Chondrocyte (in vitro differentiated cells): ENCODE measurements at regions not wholly inside any gene's neighbourhood (a gene's known extent, or its start where the extent isn't known, plus 50 kb on each side); places are given as distances from the start of the nearest gene placed in this dataset.

Experiments used
- DNase-seq: peaks from one replicate; pipeline ENCODE4 v3.0.0; 2021; ENCODE audit warnings: mixed read lengths, low spot score
- H3K27ac Mint-ChIP-seq: one replicate; pipeline ENCODE4 v1.8.0; 2021; ENCODE audit warnings: mild to moderate bottlenecking, moderate library complexity, mixed read lengths; ENCODE audit not compliant: unreplicated experiment
- H3K27me3 Mint-ChIP-seq: 2 replicates; pipeline ENCODE4 v1.8.0; 2021; ENCODE audit warnings: low read depth, mixed read lengths
- H3K36me3 Mint-ChIP-seq: 2 replicates; pipeline ENCODE4 v1.8.0; 2021; ENCODE audit warnings: low read depth, mixed read lengths
- H3K4me1 Mint-ChIP-seq: 2 replicates; pipeline ENCODE4 v1.8.0; 2021; ENCODE audit warnings: low read depth, mild to moderate bottlenecking, mixed read lengths
- H3K4me3 Mint-ChIP-seq: one replicate; pipeline ENCODE4 v1.8.0; 2021; ENCODE audit warnings: mild to moderate bottlenecking, moderate library complexity, mixed read lengths; ENCODE audit not compliant: unreplicated experiment
- H3K9me3 Mint-ChIP-seq: 2 replicates; pipeline ENCODE4 v1.8.0; 2021; ENCODE audit warnings: low read depth, mixed read lengths
- TF ChIP-seq, protein P1 (sequence below): fragments of 200-600 bp; sonication (generic); IDR thresholded peaks from 2 replicates; pipeline ENCODE4 v1.5.0; 2021; ENCODE audit warnings: antibody characterized with exemption, mild to moderate bottlenecking, moderate library complexity

DNA sequence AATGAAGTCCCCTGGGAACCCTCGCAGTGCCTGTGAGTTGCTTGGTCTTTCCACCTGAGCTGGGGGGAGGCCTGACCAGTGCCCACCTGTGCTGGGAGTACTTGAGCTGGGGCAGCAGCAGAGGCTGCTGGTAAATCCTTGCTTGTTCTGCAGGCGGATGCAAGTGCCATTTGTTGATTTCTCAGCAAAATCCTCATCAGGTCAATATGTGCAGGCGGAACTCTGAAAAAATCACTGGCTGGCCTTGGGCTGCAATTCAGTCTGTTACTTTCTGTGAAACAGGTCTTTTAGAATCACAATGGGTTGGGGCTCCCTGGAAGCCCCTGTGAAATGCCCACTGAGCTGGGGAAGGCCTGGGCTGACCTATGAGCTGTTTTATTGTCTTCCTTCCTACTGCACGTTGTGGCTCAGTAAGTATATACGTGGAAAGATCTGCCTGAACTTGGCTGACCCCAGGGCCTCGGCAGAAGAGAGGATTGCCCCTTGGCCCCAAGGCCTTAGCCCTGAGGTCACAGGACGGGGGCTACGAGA is 182.0 kb upstream of the RGMA start:
- Mint-ChIP-seq H3K27ac (no peak overlapping the region), H3K4me1 (no peaks in the 10 kb centered on the region), H3K4me3 (no peak overlapping the region), H3K27me3 (no peaks in the 10 kb centered on the region), H3K36me3 (peaks cover 16% of the 10 kb centered on the region), H3K9me3 (peaks cover 41% of the 10 kb centered on the region)
- TF ChIP-seq, protein P1, sequence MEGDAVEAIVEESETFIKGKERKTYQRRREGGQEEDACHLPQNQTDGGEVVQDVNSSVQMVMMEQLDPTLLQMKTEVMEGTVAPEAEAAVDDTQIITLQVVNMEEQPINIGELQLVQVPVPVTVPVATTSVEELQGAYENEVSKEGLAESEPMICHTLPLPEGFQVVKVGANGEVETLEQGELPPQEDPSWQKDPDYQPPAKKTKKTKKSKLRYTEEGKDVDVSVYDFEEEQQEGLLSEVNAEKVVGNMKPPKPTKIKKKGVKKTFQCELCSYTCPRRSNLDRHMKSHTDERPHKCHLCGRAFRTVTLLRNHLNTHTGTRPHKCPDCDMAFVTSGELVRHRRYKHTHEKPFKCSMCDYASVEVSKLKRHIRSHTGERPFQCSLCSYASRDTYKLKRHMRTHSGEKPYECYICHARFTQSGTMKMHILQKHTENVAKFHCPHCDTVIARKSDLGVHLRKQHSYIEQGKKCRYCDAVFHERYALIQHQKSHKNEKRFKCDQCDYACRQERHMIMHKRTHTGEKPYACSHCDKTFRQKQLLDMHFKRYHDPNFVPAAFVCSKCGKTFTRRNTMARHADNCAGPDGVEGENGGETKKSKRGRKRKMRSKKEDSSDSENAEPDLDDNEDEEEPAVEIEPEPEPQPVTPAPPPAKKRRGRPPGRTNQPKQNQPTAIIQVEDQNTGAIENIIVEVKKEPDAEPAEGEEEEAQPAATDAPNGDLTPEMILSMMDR = no peak
- no peak for DNase-seq

GRCh38 chr15:93268066-93268465 is 179.1 kb upstream of the RGMA start:
- peaks cover 16% of the 10 kb centered on the region for H3K36me3 Mint-ChIP-seq
- H3K4me3 Mint-ChIP-seq = no peak overlapping the region
- peaks cover 6% of the 10 kb centered on the region for H3K4me1 Mint-ChIP-seq
- peaks cover 48% of the 10 kb centered on the region for H3K9me3 Mint-ChIP-seq
- no peaks in the 10 kb centered on the region for H3K27me3 Mint-ChIP-seq
- TF ChIP-seq, protein P1 = no peak
- DNase-seq = no peak
- no peak overlapping the region for H3K27ac Mint-ChIP-seq

GRCh38 chr15:93266291-93266690 is 177.3 kb upstream of the RGMA start:
- DNase-seq = no peak
- peaks cover 8% of the 10 kb centered on the region for H3K36me3 Mint-ChIP-seq
- H3K4me1 Mint-ChIP-seq = peaks cover 6% of the 10 kb centered on the region
- TF ChIP-seq, protein P1 = no peak
- H3K9me3 Mint-ChIP-seq = peaks cover 38% of the 10 kb centered on the region
- H3K27me3 Mint-ChIP-seq = peaks cover 6% of the 10 kb centered on the region
- no peak overlapping the region for H3K4me3 Mint-ChIP-seq
- no peak overlapping the region for H3K27ac Mint-ChIP-seq

- no peak for DNase-seq
- H3K27me3 Mint-ChIP-seq = peaks cover 6% of the 10 kb centered on the region
- H3K4me3 Mint-ChIP-seq = no peak overlapping the region
- no peak overlapping the region for H3K27ac Mint-ChIP-seq
- TF ChIP-seq, protein P1 = no peak
- H3K9me3 Mint-ChIP-seq = peaks cover 28% of the 10 kb centered on the region
- H3K4me1 Mint-ChIP-seq = peaks cover 6% of the 10 kb centered on the region
- H3K36me3 Mint-ChIP-seq = peaks cover 4% of the 10 kb centered on the region
These were observed 176.1 kb upstream of the RGMA start for GRCh38 chr15:93265111-93265556.

DNA sequence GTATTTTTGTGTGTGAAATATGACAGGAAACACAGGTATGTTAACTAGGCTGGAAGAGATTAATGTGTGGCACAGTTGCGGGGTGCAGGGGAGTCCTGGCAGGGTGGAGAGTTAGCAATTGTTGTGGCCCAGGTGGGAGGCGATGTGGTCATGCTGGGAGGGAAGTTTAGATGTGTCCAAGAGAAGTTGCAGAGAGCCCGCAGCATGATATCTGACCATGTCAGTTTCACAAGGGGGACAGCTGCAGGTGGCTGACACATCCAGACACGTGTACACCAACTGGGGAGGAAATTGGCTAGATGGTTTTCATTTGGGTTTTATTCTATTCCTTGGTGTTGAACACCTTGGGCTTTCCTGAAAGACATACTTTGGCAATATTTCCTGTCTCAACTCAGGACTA is 172.8 kb upstream of the RGMA start:
- H3K36me3 Mint-ChIP-seq = peaks cover 3% of the 10 kb centered on the region
- H3K4me3 Mint-ChIP-seq = no peak overlapping the region
- H3K9me3 Mint-ChIP-seq = peaks cover 12% of the 10 kb centered on the region
- TF ChIP-seq, protein P1 = no peak
- no peak for DNase-seq
- peaks cover 6% of the 10 kb centered on the region for H3K4me1 Mint-ChIP-seq
- no peak overlapping the region for H3K27ac Mint-ChIP-seq
- peaks cover 6% of the 10 kb centered on the region for H3K27me3 Mint-ChIP-seq
